Left lung (tissue), 4 donors: ENCODE measurements at regions not wholly inside any gene's neighbourhood (a gene's known extent, or its start where the extent isn't known, plus 50 kb on each side); places are given as distances from the start of the nearest gene placed in this dataset.

Experiments
- ATAC-seq: fragments of 200-7000 bp; cut with Tn5 transposase; one replicate; pipeline ENCODE4 v1.9.1; 2020; ENCODE audit warnings: moderate library complexity
- DNase-seq, 4 donors: peaks; one replicate each; pipeline ENCODE4 v3.0.0-alpha.2; 2013 to 2020
- H3K27ac ChIP-seq, 2 donors: fragments of 200-600 bp; sonication (generic) in 1 of 2; one replicate each; pipeline versions ENCODE4 v1.5.0 to v1.8.0; 2020 to 2021
- H3K27me3 ChIP-seq, 2 donors: fragments of 200-600 bp; sonication (generic) in 1 of 2; one replicate each; pipeline versions ENCODE4 v1.5.0 to v1.8.0; 2020 to 2021
- H3K36me3 ChIP-seq, 2 donors: fragments of 200-600 bp; sonication (generic) in 1 of 2; one replicate each; pipeline versions ENCODE4 v1.5.0 to v1.8.0; 2020 to 2021
- H3K4me1 ChIP-seq, 2 donors: fragments of 200-600 bp; one replicate each; pipeline ENCODE4 v1.8.0; 2021
- H3K4me3 ChIP-seq, 2 donors: fragments of 200-600 bp; sonication (generic) in 1 of 2; one replicate each; pipeline versions ENCODE4 v1.5.0 to v1.8.0; 2020 to 2021; ENCODE audit warnings: mild to moderate bottlenecking in 1 of 2
- H3K9me3 ChIP-seq, 2 donors: fragments of 200-600 bp; sonication (generic) in 1 of 2; one replicate each; pipeline versions ENCODE4 v1.5.0 to v1.8.0; 2020 to 2021
- intact Hi-C, 2 donors: fragments of 100-400 bp; cut with DNase I; formaldehyde crosslinking; loops; one replicate each; pipeline versions ENCODE4 v1.11.2 to v1.14.2; 2022
- TF ChIP-seq, protein P1 (sequence below), 2 donors: fragments of 200-600 bp; sonication (generic) in 1 of 2; IDR thresholded peaks; one replicate each; pipeline versions ENCODE4 v1.5.0 to v1.8.0; 2021; ENCODE audit warnings: antibody characterized with exemption in 2 of 2
- donor health status: DM: no; HTN: yes; CAD: no.
- donor health status: DM: no; HTN: no; CAD: no.

- intact Hi-C loops = no loop called here
- H3K36me3 ChIP-seq = no peaks in the 10 kb centered on the region
Measured at GRCh38 chr7:16135658-16136057, 285.7 kb downstream of the CRPPA start.

DNA sequence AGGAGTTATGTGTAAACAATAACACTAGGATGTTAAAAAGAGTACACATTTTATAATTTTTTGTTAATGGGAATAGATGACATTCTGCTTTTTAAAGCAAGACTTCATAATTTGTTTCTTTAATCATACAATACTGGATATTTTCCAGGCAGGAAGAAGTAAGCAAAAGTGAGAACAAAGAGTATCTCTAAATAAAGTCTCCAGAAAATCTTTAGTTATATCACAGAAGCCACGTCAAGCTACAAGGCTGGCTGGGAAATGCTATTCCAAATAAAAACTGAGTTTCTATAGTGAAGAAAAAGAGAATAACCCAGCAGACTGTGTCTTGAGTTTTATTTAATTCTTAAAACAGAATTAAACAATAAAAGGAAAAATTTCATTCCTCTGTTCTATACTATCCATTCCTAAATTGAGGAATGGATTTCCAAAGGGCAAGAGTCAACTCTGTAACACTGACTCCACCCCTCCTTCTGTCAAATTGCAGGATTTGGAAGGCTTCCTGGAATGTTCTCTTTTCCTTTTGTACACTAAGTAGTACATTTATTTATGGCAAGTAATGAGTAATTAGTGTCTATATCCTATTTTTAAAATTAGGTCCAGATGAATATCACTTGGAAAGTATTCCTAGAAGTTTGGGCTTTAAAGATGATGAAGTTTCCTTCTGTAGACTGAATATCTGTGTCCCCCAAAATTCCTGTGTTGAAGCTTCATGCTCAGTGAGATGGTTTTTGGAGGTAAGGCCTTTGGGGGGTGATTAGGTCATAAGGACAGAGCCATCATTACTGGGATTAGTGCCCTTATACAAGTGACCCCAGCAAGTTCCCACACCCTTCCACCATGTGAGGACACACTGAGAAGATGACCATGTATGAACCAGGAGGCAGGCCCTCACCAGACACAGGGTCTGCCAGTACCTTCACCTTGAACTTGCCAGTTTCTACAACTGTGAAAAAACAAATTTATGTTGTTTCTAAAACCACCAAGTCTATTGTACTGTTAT lies 290.9 kb downstream of the CRPPA start:
- no peaks in the 10 kb centered on the region for H3K27me3 ChIP-seq
- ATAC-seq (no peak), DNase-seq (no peak)
- no peak overlapping the region for H3K4me3 ChIP-seq
- intact Hi-C loops = no loop called here
- H3K36me3 ChIP-seq = no peaks in the 10 kb centered on the region
- H3K4me1 ChIP-seq = no peaks in the 10 kb centered on the region
- peaks cover 0 to 7% of the 10 kb centered on the region in 2 donors for H3K9me3 ChIP-seq
- TF ChIP-seq, protein P1, sequence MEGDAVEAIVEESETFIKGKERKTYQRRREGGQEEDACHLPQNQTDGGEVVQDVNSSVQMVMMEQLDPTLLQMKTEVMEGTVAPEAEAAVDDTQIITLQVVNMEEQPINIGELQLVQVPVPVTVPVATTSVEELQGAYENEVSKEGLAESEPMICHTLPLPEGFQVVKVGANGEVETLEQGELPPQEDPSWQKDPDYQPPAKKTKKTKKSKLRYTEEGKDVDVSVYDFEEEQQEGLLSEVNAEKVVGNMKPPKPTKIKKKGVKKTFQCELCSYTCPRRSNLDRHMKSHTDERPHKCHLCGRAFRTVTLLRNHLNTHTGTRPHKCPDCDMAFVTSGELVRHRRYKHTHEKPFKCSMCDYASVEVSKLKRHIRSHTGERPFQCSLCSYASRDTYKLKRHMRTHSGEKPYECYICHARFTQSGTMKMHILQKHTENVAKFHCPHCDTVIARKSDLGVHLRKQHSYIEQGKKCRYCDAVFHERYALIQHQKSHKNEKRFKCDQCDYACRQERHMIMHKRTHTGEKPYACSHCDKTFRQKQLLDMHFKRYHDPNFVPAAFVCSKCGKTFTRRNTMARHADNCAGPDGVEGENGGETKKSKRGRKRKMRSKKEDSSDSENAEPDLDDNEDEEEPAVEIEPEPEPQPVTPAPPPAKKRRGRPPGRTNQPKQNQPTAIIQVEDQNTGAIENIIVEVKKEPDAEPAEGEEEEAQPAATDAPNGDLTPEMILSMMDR (IDR thresholded peaks at IDR 0.05) = no peak
- H3K27ac ChIP-seq = peak overlapping the region in 1 of 2 donors; percentile 23

More at GRCh38 chr7:16135658-16136057, 285.7 kb downstream of the CRPPA start:
- Histone ChIP-seq H3K27ac (no peak overlapping the region), H3K9me3 (no peaks in the 10 kb centered on the region), H3K4me3 (no peak overlapping the region), H3K27me3 (no peaks in the 10 kb centered on the region), H3K4me1 (no peaks in the 10 kb centered on the region)
- DNase-seq (no peak), ATAC-seq (no peak)
- TF ChIP-seq, protein P1 (IDR thresholded peaks at IDR 0.05) = no peak

DNA sequence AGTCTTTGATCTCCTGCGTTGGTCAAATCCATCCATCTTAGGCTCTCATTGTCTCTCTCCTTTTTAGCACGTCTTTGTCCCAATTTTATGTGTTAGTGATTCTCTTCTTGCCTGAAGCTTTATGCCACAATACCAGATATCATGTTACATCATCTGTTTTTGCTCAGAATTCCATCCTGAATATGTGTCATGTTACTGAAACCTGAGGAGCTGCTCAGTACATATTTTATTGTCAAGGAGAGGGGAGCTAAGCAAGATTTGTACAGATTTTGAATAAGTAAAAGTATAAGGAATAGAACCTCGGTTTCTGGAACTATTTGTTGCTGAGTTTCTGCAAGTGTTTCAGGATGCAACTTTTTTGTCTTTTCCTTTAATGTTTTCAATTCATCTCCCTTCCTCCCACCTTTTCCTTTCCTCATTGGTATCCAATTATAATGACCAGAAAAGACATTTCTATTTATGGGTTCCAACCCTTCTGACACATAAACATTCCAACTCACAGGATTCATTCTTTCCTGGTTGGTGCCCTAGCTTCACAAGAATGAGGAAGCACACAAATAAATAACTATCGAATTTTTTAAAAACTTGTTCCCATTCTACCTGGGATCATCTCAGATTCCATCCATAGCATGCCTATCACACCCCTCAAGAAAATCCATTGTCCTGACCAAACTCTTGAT lies 291.8 kb downstream of the CRPPA start:
- no peak overlapping the region for H3K4me3 ChIP-seq
- no peaks in the 10 kb centered on the region for H3K27me3 ChIP-seq
- ATAC-seq (no peak), DNase-seq (no peak)
- peak overlapping the region; percentile 15 to 23 for H3K27ac ChIP-seq
- H3K4me1 ChIP-seq = no peaks in the 10 kb centered on the region
- H3K9me3 ChIP-seq = peaks cover 0 to 7% of the 10 kb centered on the region in 2 donors
- intact Hi-C loops = no loop called here
- TF ChIP-seq, protein P1 (IDR thresholded peaks at IDR 0.05) = no peak
- H3K36me3 ChIP-seq = no peaks in the 10 kb centered on the region

DNA sequence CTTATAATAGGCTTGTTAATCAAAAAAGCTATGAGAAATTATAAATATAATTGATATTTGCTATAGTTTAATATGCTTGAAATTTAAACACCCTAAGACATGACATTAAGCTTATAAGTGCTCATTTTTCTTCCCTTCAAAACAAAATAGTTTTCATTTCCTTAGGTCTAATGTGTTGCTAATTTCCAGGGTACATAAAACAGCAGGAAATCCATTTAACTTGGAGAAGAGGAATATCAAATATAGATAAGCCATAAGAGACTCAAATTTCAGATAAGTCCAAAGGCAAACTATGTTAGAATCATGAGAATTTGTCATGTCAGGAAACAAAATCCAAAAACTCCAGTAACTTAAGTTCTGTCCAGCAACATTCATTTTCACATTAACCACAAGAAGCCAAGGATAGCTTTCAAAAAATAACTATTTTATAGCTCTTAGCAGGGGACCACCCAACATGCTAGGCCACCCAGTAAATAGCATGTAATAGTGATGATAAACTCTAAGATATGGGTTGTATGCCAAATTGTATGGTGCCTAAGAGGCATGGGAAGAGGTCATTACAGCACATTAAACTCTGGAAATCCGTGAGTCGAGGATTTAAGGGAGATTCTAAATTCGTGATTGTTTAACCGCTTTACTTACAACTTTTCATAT lies 298.1 kb downstream of the CRPPA start:
- Histone ChIP-seq H3K27ac (no peak overlapping the region), H3K4me1 (no peaks in the 10 kb centered on the region), H3K36me3 (no peaks in the 10 kb centered on the region), H3K4me3 (no peak overlapping the region), H3K9me3 (peaks cover 0 to 7% of the 10 kb centered on the region in 2 donors), H3K27me3 (no peaks in the 10 kb centered on the region)
- ATAC-seq = no peak
- TF ChIP-seq, protein P1 (IDR thresholded peaks at IDR 0.05) = no peak
- no peak for DNase-seq
- intact Hi-C loops = no loop called here
